HG02884 (cell line): ENCODE measurements at regions not wholly inside any gene's neighbourhood (a gene's known extent, or its start where the extent isn't known, plus 50 kb on each side); places are given as distances from the start of the nearest gene placed in this dataset.
A peak's percentile ranks its signal among the peaks of the same experiment; 100 is the strongest.
"Not testable (repeated sequence)": the region's sequence is repeated elsewhere in the genome, so short reads cannot be mapped to it uniquely, and the experiment has no call there.

Source experiments
- ATAC-seq: cut with Tn5 transposase; IDR thresholded peaks from one replicate; pipeline ENCODE4 v1.9.1; 2021; ENCODE audit warnings: mild to moderate bottlenecking, moderate library complexity; ENCODE audit not compliant: unreplicated experiment

GRCh38 chr15:60254416-60254815 is 143.4 kb downstream of the ANXA2 start:
- ATAC-seq = no peak

- peak; percentile 96 for ATAC-seq
Observed at GRCh38 chr15:60255390-60255789, 142.4 kb downstream of the ANXA2 start.

GRCh38 chr15:60257591-60258159 is 140.1 kb downstream of the ANXA2 start:
- ATAC-seq = no peak

- ATAC-seq = no peak
Observed at GRCh38 chr15:60259469-60259868, 138.3 kb downstream of the ANXA2 start.

GRCh38 chr15:60264088-60264487 is 133.7 kb downstream of the ANXA2 start:
- no peak for ATAC-seq

- no peak for ATAC-seq
Observed at GRCh38 chr15:60264566-60264965, 133.2 kb downstream of the ANXA2 start.

DNA sequence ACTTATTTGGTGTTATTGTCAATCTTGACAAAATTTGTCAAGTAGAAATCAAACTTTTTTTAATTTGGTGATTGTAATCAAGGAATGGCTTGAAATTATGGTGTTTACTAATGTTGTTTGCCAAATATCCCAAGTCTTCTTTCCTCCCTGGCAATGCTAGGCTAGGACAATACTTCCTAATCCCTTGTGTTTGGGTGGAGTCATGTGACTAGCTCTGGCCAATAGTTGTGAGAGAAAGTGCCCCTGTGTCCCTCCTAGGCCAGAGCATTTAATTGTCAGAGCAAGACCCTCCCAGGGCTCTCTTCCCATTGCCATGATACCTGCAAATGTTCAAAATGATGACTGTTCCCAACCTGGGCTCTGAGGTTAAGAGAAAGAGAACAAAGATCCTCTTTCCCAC is 132.7 kb downstream of the ANXA2 start:
- no peak for ATAC-seq

DNA sequence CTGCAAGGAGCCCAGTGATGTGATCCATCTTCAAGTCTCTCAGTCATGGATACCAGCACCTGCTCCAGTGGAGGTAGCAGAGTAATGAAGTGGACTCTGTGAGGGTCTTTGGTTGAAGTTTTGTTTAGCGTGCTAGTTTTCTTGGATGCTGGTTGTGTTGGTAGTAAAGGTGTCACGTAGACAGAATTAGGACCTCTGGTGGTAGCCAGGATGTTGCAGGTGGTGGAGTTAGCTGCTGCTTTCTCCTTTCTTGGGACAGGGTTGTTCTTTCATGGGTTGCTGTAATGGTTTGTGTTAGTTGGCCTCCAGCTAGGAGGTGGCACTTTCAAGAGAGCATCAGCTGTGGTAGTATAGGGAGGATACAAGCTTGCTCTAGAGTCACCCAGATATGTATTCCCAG is 125.2 kb downstream of the ANXA2 start:
- ATAC-seq = no peak

DNA sequence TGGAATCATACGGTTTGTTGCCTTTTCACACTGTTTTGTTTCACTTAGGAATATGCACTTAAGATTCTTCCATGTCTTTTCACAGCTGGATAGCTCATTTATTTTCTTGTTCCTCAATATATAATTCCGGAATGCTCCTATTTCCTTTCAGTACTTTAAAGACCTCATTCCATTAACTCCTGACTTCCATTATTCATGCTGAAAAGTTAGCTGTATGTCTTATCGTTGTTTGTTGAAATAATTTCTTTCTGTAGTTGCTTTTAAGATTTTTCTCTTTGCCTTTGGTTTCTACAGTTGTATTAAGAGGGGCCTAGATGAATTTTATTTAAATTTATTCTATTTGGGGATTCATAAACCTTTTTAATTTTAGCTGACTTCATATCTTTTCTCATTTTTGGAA is 122.2 kb downstream of the ANXA2 start:
- ATAC-seq = no peak

DNA sequence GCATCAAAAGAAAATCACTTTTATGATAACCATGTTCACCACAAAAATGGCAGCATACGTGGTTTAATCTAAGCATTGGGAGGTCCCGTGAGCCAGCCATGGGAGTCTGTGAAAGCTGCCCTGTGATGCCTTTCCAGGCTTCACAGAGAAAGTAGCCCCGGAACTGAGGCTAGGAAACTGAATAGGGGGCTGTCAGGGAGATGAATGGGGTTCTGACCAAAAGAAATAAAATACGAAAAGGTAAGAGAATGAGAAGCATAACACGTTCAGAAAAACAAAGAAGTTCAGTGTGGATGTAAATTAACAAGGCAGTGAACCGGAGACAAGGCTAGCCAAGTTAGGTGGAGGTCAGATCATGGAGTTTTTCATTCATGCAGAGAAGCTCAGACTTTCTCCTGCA is 118.9 kb downstream of the ANXA2 start:
- ATAC-seq = no peak

DNA sequence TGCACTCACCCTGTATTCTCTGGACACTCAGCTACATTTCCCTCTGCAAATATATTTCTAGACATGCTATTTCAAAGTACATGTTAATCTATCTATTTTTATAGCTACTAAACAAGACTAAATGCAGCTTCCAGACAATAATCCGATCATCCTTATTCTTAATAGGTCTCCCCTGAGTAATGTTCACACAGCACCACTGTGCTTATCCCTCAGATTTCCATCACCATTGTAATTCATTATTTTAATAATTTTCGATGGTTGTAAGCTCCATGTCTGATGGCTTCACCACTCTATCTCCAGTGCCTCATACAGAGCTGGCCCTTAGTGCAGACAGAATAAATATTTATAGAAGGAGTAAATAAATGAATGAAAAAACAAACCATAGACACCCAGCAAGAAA is 117.5 kb downstream of the ANXA2 start:
- no peak for ATAC-seq

GRCh38 chr15:60283936-60284335 is 113.8 kb downstream of the ANXA2 start:
- ATAC-seq = no peak

DNA sequence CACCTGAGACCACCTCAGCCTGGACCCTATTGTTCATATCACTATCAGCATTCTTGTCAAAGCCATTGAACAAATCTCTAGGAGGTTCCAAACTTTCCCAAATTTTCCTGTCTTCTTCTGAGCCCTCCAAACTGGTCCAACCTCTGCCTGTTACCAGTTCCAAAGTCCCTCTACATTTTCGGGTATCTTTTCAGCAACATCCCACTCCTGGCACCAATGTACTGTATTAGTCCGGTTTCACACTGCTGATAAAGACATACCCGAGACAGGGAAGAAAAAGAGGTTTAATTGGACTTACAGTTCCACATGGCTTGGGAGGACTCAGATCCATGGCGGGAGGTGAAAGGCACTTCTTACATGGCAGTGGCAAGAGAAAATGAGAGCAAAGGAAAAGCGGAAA is 101.9 kb downstream of the ANXA2 start:
- not testable (repeated sequence) for ATAC-seq

DNA sequence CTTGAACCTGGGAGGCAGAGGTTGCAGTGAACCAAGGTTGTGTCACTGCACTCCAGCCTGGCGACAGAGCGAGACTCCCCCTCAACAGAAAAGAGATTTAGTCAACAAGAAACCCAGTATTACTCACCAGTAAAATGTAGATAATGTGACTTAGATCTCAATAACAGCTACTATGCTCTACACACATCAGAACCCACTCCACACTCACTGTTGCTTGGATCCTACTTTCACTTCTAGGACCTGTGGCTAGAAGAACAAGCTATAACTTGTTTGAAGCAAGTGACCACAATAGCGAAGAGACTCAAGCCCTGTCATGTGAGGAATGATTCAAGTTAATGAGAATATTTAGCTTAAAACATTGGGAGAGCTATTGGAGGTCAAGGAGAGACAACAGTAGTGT is 100.7 kb downstream of the ANXA2 start:
- ATAC-seq = no peak
